ENCODE measurements at regions not wholly inside any gene's neighbourhood (a gene's known extent, or its start where the extent isn't known, plus 50 kb on each side); places are given as distances from the start of the nearest gene placed in this dataset.

DNA sequence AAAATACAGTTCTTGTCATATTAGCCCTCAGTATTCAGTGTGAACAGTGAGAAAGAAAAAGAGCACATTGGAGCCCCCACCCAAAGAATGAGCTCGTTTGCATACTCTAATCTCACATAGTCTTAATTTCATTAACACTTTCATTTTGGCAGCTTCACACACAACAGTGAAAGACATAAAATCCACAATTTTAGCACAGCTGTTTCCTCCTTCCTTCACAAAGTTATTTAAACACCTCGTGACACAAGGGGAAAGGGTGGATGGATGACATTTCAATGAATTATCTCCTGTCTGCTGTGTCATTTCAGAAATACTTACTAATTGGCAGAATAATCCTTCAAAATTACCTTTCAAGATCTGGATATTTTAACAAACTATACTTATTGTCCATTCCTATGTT is 299.3 kb downstream of the KCNJ2 start:
- no peak for TF ChIP-seq KDM5A (IDR thresholded peaks at IDR 0.05; ENCODE audit: low read length)
- TF ChIP-seq, protein P1, sequence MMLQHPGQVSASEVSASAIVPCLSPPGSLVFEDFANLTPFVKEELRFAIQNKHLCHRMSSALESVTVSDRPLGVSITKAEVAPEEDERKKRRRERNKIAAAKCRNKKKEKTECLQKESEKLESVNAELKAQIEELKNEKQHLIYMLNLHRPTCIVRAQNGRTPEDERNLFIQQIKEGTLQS (IDR thresholded peaks at IDR 0.05; ENCODE audit: insufficient read depth, low read depth, low read length), result no peak
- no peak for TF ChIP-seq EP300 (IDR thresholded peaks at IDR 0.05; ENCODE audit: borderline replicate concordance in 1 of 2, low read depth in 2 of 2, low read length in 2 of 2)
- TF ChIP-seq, protein P2, sequence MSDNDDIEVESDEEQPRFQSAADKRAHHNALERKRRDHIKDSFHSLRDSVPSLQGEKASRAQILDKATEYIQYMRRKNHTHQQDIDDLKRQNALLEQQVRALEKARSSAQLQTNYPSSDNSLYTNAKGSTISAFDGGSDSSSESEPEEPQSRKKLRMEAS (IDR thresholded peaks at IDR 0.05), result no peak
- TF ChIP-seq SP1 (IDR thresholded peaks at IDR 0.05; ENCODE audit: low read depth, low read length), result no peak
- no peak for TF ChIP-seq POLR2AphosphoS5 (IDR thresholded peaks at IDR 0.05; ENCODE audit: low read depth, low read length)
- no peak for TF ChIP-seq NANOG (IDR thresholded peaks at IDR 0.05; ENCODE audit: insufficient read depth, low read depth, low read length, poor library complexity, severe bottlenecking)
- TF ChIP-seq, protein P3, sequence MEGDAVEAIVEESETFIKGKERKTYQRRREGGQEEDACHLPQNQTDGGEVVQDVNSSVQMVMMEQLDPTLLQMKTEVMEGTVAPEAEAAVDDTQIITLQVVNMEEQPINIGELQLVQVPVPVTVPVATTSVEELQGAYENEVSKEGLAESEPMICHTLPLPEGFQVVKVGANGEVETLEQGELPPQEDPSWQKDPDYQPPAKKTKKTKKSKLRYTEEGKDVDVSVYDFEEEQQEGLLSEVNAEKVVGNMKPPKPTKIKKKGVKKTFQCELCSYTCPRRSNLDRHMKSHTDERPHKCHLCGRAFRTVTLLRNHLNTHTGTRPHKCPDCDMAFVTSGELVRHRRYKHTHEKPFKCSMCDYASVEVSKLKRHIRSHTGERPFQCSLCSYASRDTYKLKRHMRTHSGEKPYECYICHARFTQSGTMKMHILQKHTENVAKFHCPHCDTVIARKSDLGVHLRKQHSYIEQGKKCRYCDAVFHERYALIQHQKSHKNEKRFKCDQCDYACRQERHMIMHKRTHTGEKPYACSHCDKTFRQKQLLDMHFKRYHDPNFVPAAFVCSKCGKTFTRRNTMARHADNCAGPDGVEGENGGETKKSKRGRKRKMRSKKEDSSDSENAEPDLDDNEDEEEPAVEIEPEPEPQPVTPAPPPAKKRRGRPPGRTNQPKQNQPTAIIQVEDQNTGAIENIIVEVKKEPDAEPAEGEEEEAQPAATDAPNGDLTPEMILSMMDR (IDR thresholded peaks at IDR 0.05; ENCODE audit: control extremely low read depth in 1 of 3, insufficient read depth in 1 of 3, low read depth in 1 of 3, low read length in 3 of 3), result no peak
- no peak for TF ChIP-seq POLR2A (IDR thresholded peaks at IDR 0.05; ENCODE audit: control extremely low read depth in 1 of 2, low read depth in 2 of 2, low read length in 2 of 2)
- no peak for TF ChIP-seq CBX5 (IDR thresholded peaks at IDR 0.05; ENCODE audit: low read depth, low read length)
- no peak for TF ChIP-seq SIX5 (IDR thresholded peaks at IDR 0.05; ENCODE audit: low read depth, low read length)
- TF ChIP-seq TAF1 (IDR thresholded peaks at IDR 0.05; ENCODE audit: low read depth, low read length), result no peak
